ENCODE measurements at regions not wholly inside any gene's neighbourhood (a gene's known extent, or its start where the extent isn't known, plus 50 kb on each side); places are given as distances from the start of the nearest gene placed in this dataset.

DNA sequence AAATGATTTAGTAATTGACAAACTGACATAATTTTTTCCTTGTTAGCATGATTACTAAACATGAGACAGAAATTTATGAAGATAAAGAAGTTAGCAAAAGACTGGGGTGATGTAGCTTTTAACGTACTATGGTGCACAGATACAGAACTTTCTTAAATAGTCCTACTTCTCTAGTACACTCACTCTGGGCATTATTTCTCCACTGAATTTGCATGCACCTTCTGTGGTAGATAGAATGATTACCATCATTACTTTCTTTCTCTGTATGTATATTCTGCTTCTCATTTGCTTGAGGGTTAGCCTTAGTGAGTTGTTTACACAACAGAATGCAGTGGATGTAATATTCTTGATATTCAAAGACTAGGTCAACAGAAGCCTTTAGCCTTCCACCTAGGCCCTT is 173.1 kb upstream of the EPHA7 start:
- Histone ChIP-seq H3K27me3 (ENCODE audit: control insufficient read depth, insufficient read depth, low read length) (no peaks in the 10 kb centered on the region), H3K4me3 (ENCODE audit: low read depth, low read length) (no peak overlapping the region), H3K36me3 (ENCODE audit: control insufficient read depth, insufficient read depth, low read length) (no peaks in the 10 kb centered on the region)
- ChIA-PET CTCF (no interaction called here), POLR2A (no interaction called here)
- DNase-seq (ENCODE audit: low read depth): no peak
- TF ChIP-seq, protein P1, sequence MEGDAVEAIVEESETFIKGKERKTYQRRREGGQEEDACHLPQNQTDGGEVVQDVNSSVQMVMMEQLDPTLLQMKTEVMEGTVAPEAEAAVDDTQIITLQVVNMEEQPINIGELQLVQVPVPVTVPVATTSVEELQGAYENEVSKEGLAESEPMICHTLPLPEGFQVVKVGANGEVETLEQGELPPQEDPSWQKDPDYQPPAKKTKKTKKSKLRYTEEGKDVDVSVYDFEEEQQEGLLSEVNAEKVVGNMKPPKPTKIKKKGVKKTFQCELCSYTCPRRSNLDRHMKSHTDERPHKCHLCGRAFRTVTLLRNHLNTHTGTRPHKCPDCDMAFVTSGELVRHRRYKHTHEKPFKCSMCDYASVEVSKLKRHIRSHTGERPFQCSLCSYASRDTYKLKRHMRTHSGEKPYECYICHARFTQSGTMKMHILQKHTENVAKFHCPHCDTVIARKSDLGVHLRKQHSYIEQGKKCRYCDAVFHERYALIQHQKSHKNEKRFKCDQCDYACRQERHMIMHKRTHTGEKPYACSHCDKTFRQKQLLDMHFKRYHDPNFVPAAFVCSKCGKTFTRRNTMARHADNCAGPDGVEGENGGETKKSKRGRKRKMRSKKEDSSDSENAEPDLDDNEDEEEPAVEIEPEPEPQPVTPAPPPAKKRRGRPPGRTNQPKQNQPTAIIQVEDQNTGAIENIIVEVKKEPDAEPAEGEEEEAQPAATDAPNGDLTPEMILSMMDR (IDR thresholded peaks at IDR 0.05; ENCODE audit: insufficient read depth, low read depth, low read length): no peak

DNA sequence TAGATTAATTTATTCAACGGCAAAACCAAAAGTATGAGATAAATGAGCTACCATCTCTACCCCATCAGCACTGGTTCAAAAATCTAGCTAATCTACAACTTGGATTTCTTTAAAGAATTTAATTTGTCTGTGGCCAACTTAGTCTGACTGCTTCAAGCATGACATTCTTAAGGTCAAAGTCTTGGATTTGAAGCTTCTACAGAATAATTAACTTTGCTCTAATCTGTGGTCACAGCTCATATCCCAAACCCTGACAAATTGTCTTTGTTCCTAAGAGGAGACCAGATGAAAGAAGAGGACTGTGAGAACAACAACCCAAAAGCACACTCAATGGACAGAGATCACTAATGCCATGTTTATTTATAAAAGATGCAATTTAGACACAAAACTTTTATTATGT is 166.9 kb upstream of the EPHA7 start:
- POLR2A ChIA-PET: no interaction called here
- CTCF ChIA-PET: no interaction called here
- Histone ChIP-seq H3K36me3 (ENCODE audit: control insufficient read depth, insufficient read depth, low read length) (no peaks in the 10 kb centered on the region), H3K4me3 (ENCODE audit: low read depth, low read length) (no peak overlapping the region), H3K27me3 (ENCODE audit: control insufficient read depth, insufficient read depth, low read length) (no peaks in the 10 kb centered on the region)
- DNase-seq (ENCODE audit: low read depth): no peak
- TF ChIP-seq, protein P1 (IDR thresholded peaks at IDR 0.05; ENCODE audit: insufficient read depth, low read depth, low read length): no peak

DNA sequence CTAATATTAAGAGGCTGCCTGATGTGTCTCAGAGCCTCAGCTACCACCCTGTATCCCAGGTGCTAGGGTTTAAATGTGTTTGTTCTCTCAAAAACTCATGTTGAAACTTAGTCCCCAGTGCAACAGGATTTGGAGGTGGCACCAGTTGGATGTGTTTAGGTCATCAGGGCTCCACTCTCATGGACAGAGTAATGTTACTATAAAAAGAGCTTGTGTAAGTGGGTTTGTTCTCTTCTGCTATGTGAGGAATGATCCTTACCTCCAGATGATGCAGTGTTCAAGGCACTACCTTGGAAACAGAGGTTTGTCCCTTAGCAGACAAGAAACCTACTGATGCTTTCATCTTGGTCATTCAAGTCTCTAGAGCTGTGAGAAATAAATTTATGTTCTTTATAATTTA is 164.9 kb upstream of the EPHA7 start:
- TF ChIP-seq, protein P1 (IDR thresholded peaks at IDR 0.05; ENCODE audit: insufficient read depth, low read depth, low read length): no peak
- no peaks in the 10 kb centered on the region for H3K27me3 ChIP-seq (ENCODE audit: control insufficient read depth, insufficient read depth, low read length)
- H3K36me3 ChIP-seq (ENCODE audit: control insufficient read depth, insufficient read depth, low read length): no peaks in the 10 kb centered on the region
- no peak overlapping the region for H3K4me3 ChIP-seq (ENCODE audit: low read depth, low read length)
- CTCF ChIA-PET: no interaction called here
- POLR2A ChIA-PET: no interaction called here
- no peak for DNase-seq (ENCODE audit: low read depth)

DNA sequence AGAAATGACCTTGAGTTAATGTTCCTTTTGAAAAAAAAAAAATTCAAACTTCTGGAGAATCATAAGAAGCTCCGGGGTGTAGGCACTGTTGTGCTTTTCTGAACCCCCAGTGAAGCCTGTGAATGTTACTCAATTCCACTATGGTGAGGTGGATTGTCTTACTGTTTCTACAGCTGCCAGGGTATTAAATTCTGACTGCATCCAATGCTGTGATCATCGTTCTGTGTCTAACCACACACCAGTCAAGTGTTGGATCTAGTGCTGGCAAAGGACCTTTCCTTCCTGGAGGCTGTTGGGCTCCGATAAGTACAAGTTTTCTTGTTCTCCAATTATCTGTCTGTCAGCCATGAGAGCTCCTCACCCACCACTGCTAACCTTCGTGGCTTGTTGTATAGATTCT is 162.0 kb upstream of the EPHA7 start:
- DNase-seq (ENCODE audit: low read depth): no peak
- no peaks in the 10 kb centered on the region for H3K36me3 ChIP-seq (ENCODE audit: control insufficient read depth, insufficient read depth, low read length)
- no peak overlapping the region for H3K4me3 ChIP-seq (ENCODE audit: low read depth, low read length)
- POLR2A ChIA-PET: no interaction called here
- CTCF ChIA-PET: no interaction called here
- H3K27me3 ChIP-seq (ENCODE audit: control insufficient read depth, insufficient read depth, low read length): no peaks in the 10 kb centered on the region
- TF ChIP-seq, protein P1 (IDR thresholded peaks at IDR 0.05; ENCODE audit: insufficient read depth, low read depth, low read length): no peak

DNA sequence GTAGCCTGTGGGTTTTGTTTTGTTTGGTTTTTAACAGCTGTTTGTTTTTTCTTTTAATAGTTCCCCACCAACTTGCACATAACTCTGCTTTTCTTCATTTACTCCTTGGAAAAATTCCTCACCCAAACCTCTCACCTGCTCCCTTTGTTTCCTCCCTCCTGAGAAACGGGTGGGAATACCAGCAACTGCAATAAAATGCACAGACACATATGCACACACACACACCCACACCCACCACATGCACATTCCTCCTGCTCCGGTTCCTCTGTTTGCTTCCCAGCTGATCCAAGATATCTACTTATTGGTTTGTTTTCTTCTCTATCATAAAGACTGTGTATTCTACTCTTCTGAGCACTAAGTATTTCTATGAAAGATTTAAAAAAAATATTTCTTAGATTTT is 161.1 kb upstream of the EPHA7 start:
- H3K36me3 ChIP-seq (ENCODE audit: control insufficient read depth, insufficient read depth, low read length): no peaks in the 10 kb centered on the region
- H3K27me3 ChIP-seq (ENCODE audit: control insufficient read depth, insufficient read depth, low read length): no peaks in the 10 kb centered on the region
- TF ChIP-seq, protein P1 (IDR thresholded peaks at IDR 0.05; ENCODE audit: insufficient read depth, low read depth, low read length): no peak
- DNase-seq (ENCODE audit: low read depth): no peak
- CTCF ChIA-PET: no interaction called here
- H3K4me3 ChIP-seq (ENCODE audit: low read depth, low read length): no peak overlapping the region
- POLR2A ChIA-PET: no interaction called here

Data from BJ (cell line).